Testis (tissue), 2 donors: ENCODE measurements at regions not wholly inside any gene's neighbourhood (a gene's known extent, or its start where the extent isn't known, plus 50 kb on each side); places are given as distances from the start of the nearest gene placed in this dataset.

Experiments
- DNase-seq: peaks from one replicate; pipeline ENCODE4 v3.0.0-alpha.2; 2019
- H3K27ac ChIP-seq, 2 donors: fragments of 200-600 bp; sonication (generic); one replicate each; pipeline ENCODE4 v1.5.1; 2019
- H3K27me3 ChIP-seq: fragments of 200-600 bp; sonication (generic); one replicate; pipeline ENCODE4 v1.5.1; 2019
- H3K36me3 ChIP-seq: fragments of 200-600 bp; sonication (generic); one replicate; pipeline ENCODE4 v1.5.1; 2017; ENCODE audit warnings: low read depth; ENCODE audit errors: missing control alignments
- H3K4me1 ChIP-seq: fragments of 200-600 bp; sonication (generic); one replicate; pipeline ENCODE4 v1.5.1; 2019
- H3K4me3 ChIP-seq, 2 donors: fragments of 200-600 bp; sonication (generic); one replicate each; pipeline ENCODE4 v1.5.1; 2017 to 2019
- H3K9me3 ChIP-seq: fragments of 200-600 bp; sonication (generic); one replicate; pipeline ENCODE4 v1.5.1; 2017
- CTCF ChIP-seq, 3 experiments: fragments of 450-650 bp in 2 of 3; fragments of 200-600 bp in 1 of 3; sonication (generic) in 1 of 3; IDR thresholded peaks; one replicate each; pipeline ENCODE4 v1.5.1; 2016 to 2019; ENCODE audit warnings: antibody characterized with exemption in 3 of 3, mild to moderate bottlenecking in 2 of 3, moderate library complexity in 1 of 3
- POLR2A ChIP-seq: fragments of 450-650 bp; IDR thresholded peaks from one replicate; pipeline ENCODE4 v1.6.1; 2017; ENCODE audit warnings: antibody characterized with exemption, mild to moderate bottlenecking, moderate library complexity
- WGBS, 2 donors: methylation state at CpG; one replicate each; pipeline ENCODE4 v1.1.5; 2018; 5-methylcytosine and 5-hydroxymethylcytosine counted together
- intact Hi-C: fragments of 100-400 bp; cut with DNase I; formaldehyde crosslinking; loops from one replicate; pipeline ENCODE4 v1.15.1; 2023; ENCODE audit warnings: low total_unique reads

- H3K4me1 ChIP-seq, result no peaks in the 10 kb centered on the region
- no peaks in the 10 kb centered on the region for H3K36me3 ChIP-seq
- no peak overlapping the region for H3K27ac ChIP-seq
- H3K27me3 ChIP-seq, result no peaks in the 10 kb centered on the region
- no peak for TF ChIP-seq POLR2A
- TF ChIP-seq CTCF (IDR thresholded peaks at IDR 0.05), result no peak
- WGBS, 2 donors, result 93 to 98% methylated on average over 2 of the region's 2 CpGs
- no peaks in the 10 kb centered on the region for H3K9me3 ChIP-seq
- DNase-seq, result no peak
- no peak overlapping the region for H3K4me3 ChIP-seq
- intact Hi-C loops, result no loop called here
These were observed 50.8 kb upstream of the MBOAT1 start for GRCh38 chr6:20263059-20263458.

GRCh38 chr6:20265842-20266241 lies 53.6 kb upstream of the MBOAT1 start:
- H3K9me3 ChIP-seq, result no peaks in the 10 kb centered on the region
- H3K27ac ChIP-seq, result no peak overlapping the region
- H3K4me1 ChIP-seq, result no peaks in the 10 kb centered on the region
- intact Hi-C loops, result no loop called here
- H3K4me3 ChIP-seq, result no peak overlapping the region
- TF ChIP-seq POLR2A (no peak), CTCF (IDR thresholded peaks at IDR 0.05) (no peak)
- no peaks in the 10 kb centered on the region for H3K27me3 ChIP-seq
- 55 to 56% methylated on average over 3 of the region's 3 CpGs for WGBS, 2 donors
- no peaks in the 10 kb centered on the region for H3K36me3 ChIP-seq
- DNase-seq, result no peak

- no peak overlapping the region for H3K27ac ChIP-seq
- intact Hi-C loops, result no loop called here
- H3K36me3 ChIP-seq, result no peaks in the 10 kb centered on the region
- TF ChIP-seq POLR2A, result no peak
- no peak for TF ChIP-seq CTCF (IDR thresholded peaks at IDR 0.05)
- H3K27me3 ChIP-seq, result no peaks in the 10 kb centered on the region
- H3K4me1 ChIP-seq, result no peaks in the 10 kb centered on the region
- no peaks in the 10 kb centered on the region for H3K9me3 ChIP-seq
- no peak for DNase-seq
- 53 to 75% methylated on average over 11 of the region's 11 CpGs for WGBS, 2 donors
- no peak overlapping the region for H3K4me3 ChIP-seq
These were observed 54.8 kb upstream of the MBOAT1 start for GRCh38 chr6:20266851-20267608.

GRCh38 chr6:20269181-20269580 lies 56.9 kb upstream of the MBOAT1 start:
- Histone ChIP-seq H3K27me3 (no peaks in the 10 kb centered on the region), H3K4me3 (no peak overlapping the region), H3K27ac (no peak overlapping the region), H3K4me1 (no peaks in the 10 kb centered on the region), H3K36me3 (no peaks in the 10 kb centered on the region), H3K9me3 (no peaks in the 10 kb centered on the region)
- intact Hi-C loops, result no loop called here
- DNase-seq, result no peak
- WGBS, 2 donors, result 67 to 76% methylated on average over 2 of the region's 2 CpGs
- TF ChIP-seq POLR2A (no peak), CTCF (IDR thresholded peaks at IDR 0.05) (no peak)

- Histone ChIP-seq H3K9me3 (no peaks in the 10 kb centered on the region), H3K27me3 (no peaks in the 10 kb centered on the region), H3K36me3 (no peaks in the 10 kb centered on the region), H3K27ac (no peak overlapping the region), H3K4me1 (no peaks in the 10 kb centered on the region), H3K4me3 (no peak overlapping the region)
- intact Hi-C loops, result no loop called here
- no peak for DNase-seq
- TF ChIP-seq POLR2A (no peak), CTCF (IDR thresholded peaks at IDR 0.05) (no peak)
- WGBS, 2 donors, result 42 to 43% methylated on average over 3 of the region's 3 CpGs
These were observed 59.5 kb upstream of the MBOAT1 start for GRCh38 chr6:20271818-20272217.
